HG03432 (cell line): ENCODE measurements at regions not wholly inside any gene's neighbourhood (a gene's known extent, or its start where the extent isn't known, plus 50 kb on each side); places are given as distances from the start of the nearest gene placed in this dataset.

Experiments
- ATAC-seq: cut with Tn5 transposase; IDR thresholded peaks from one replicate; pipeline ENCODE4 v1.9.1; 2021; ENCODE audit warnings: mild to moderate bottlenecking, moderate library complexity; ENCODE audit not compliant: unreplicated experiment

DNA sequence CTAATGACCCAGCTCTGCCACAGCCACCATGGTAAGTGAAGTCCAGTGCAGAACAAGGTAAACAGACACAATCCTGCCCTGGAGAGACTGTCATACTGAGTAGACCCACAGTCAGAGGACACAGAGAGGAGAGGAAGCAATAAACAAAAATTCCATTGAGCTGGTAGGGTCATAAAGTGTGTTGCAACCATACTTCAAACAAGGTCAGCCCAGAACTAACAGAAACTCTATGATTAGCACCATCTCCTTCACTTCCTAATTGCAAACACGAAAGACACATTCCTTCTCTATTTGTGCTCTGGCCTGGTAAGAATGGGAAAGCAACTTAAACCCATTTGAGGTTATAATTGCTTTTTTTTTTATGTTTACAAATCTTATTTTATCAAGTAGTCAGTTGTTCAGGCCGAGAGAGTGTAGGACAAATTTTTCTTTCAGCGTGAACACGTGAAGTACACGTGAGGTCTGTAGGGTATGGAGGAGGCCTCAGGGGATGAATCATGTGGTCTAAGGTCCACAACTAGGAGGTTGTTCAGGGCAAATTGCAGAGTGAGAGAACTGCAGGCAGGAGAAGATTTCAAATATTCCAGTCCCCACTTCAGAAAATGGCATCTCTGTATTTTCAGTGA lies 71.4 kb upstream of the GLS start:
- ATAC-seq, result no peak

DNA sequence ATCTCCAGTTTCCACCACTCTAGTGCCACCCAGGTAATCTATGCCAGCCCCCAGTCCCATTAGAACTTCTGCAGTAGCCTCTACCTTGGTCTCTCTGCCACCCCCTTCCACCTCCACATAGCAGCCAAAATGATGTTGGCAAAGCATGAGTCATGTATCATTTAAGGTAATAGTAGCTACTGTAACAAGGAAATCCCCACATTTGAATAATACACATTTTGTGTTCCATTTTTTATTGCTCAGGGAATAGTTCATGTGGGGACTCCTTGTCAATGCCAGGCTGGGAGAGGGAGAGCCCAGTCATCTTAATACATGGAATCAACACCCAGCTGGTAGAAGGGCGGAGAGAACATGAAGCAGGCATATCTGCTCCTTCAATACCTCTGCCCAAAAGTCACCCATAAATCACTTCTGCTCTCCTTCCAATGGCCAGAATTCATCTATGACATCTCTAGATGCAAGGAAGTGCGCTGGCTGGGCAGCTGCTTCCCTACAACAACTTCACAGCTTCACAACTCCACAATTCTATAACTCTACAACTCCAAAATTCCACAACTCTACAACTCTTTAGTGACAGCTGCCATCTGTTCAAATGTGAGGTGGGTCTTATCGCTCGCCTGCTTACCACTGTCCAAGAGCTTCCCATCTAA lies 70.6 kb upstream of the GLS start:
- ATAC-seq, result no peak

DNA sequence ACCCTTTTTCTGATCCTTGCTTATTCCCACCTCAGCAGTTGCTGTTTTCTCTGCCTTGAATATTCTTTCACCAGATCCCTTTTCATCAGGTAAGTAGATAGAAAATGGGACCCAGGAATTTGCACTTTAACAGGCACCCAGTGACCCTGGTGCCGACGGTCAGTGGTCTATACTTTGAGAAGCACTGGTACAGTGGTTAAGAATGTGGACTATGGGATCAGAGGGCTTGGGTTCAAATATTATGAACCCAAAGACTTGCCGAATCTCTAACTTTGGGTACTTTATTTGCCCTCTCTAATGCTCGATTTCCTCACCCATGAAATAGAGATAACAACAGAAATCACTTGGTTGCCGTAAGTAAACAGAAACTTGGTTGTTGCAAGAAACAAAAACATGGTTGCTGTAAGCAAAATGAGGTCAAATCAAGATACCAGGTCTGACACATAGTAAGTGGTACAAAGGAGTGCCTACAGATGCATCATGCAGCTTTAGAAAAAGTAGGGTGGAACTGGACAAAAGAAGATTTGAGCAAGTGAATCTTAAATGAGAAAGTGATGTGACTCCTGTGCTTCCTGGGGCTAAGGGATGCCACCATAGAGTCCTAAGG lies 69.5 kb upstream of the GLS start:
- no peak for ATAC-seq

DNA sequence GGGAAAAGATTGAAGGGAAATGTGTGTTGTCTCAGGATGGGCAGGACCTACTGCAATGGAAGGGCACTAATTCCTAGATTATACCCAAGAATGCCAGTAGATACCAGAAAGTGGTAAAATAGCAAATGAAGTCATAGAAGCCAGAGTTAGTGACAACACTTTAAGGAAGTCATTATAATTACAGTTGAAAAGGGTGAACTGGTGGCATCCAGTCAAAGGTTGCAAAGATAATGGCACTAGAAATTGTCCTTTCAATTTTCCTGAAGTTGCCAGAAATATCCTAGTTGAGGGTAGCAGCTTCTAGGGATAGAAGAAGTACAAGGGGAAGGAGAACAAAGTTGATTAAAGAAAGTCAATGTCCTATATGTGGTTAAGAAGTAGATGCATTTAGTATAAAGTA lies 68.8 kb upstream of the GLS start:
- ATAC-seq, result no peak

DNA sequence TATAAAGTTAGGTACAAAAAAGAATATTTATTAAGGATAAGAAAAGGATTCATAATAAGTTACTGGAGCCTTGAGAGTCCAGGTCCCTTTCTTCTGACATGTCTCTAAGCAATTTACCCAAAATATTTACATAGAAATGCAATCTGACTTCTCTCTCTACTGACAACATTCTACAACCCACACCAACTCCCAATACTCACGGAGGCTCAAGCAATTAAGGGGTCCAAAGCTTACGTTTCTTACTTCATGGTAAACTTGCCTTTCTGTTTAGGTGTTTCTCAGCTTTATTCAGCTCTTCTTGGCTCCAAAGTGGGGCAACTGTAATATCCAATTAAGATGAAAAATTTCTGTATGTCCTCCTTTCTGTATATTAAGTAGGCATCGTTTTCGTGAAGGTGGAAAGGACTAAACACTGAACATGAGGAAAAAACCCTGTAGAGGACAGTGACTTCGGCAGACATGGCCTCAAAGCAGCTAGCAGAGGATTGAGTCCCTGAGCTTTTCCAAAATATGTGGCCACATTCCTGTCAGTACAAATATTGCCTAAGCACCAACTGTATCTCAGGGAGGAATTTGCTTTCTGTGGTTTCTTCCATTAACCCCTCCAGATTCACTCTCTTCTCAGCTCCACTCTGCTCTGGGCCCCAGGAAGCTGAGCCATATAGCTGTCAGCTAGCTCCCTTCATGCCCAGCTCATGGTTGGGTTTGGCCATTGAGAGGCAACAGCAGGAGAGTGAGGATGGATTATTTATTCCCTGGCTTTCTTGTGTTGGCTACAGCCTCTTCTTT lies 67.9 kb upstream of the GLS start:
- ATAC-seq, result no peak

DNA sequence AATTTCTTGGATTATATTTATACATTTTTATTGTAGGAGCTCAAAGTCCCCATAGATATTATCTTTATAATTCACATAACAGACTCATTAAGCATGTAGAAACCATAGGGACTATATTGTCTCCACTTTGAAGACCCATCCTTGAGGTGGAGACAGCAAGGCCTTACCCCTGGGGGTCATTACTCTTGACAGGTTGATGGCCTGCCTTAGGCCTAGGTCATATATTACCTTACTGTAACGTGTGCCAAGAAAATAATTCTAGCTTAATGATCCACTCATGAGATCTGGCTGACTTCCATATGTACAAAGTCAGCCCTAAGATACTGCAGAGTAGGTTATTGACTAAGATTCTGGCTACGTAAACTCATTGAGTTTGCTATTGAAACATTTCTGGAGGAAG lies 65.4 kb upstream of the GLS start:
- ATAC-seq, result no peak

DNA sequence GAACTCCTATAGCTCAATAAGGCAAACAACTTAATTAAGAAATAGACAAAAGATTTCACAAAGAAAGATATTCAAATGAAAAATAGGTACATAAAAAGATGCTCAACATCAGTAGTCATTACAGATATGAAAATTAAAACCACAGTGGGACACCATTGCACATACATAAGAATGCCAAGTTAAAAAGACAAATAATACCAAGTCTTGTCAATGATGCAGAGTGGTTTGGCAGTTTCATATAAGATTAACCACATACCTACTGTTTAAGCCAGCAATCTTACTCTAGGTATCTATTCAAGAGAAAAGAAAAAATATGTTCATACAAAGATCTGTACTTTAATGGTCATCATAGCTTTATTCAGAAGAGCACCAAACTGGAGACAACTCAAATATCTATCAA lies 63.5 kb upstream of the GLS start:
- ATAC-seq, result no peak

DNA sequence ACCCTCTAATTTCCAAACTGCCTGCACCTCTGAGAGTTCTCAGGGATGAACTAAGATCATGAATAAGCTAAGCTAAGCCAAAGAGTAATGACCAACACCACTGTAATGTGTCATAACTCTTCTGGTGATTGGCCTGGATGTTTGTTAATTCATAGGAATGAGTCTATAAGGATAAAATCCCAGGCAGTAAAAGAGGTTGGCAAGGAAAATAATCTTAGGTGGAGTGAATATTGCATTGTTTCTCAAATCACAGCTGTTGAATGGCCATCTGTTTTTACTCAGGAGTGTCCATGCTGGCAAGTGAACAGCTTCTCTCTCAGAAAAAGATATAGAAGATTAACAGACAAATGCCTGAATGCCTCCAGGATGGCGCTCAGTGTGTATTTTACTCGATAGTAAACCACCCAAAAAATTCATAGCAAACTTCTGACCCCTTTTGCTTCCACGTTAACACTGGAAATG lies 60.8 kb upstream of the GLS start:
- ATAC-seq, result no peak

DNA sequence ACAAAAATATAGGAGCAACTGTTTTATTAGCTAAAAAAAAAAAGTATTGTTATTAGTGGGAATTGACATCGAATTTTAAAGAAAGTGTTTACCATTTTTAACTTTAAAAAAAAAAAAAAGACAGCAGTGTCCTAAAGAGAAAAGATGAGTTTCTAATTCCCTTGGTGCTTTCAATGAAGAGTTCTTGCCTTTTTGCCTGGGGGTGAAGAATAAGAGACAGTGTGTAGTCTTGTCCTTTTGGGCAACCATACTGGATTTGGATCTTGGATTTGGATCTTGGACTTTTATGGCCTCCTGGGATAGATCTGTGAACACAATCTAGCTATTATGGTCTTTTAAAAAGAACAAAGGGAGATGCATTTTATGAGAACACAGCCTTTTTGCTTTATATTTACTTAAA lies 60.2 kb upstream of the GLS start:
- ATAC-seq, result no peak

DNA sequence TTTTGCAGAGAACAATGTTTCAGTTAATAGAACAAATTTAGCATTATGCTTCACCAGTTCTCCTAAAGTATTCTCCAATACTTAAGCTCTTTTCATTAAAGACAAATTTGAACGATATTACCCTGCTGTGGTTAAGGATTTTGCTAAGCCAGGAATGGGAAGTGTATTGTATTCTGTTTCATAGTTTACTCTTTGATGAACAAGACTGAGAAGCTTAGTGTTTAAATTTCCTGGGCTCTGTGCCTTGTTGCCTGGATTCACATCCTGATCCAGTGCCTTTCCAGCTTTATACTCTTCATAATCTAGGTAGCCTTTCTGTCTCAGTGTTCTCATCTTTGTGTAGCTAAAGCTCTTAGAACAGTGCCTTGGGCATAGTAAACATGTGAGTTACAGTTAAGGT lies 58.6 kb upstream of the GLS start:
- no peak for ATAC-seq

DNA sequence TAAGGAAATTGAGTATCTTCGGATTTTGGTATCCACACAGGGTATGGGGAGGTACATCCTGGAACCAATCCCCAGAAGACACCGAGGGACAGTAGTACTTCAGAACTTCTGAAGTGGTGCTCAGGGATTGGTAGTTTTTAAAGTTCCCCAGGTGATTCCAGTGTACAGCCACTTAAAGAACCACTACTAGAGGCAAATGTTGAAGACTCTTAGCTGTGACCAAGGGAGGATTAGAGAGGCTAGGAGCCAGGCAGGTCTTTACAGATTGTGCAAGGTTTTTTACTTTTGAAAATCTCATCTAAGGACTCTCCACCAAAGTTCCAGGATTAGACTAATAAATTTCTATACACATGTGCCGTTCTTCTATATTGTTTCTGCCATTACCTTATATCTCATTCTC lies 52.9 kb upstream of the GLS start:
- ATAC-seq, result no peak

DNA sequence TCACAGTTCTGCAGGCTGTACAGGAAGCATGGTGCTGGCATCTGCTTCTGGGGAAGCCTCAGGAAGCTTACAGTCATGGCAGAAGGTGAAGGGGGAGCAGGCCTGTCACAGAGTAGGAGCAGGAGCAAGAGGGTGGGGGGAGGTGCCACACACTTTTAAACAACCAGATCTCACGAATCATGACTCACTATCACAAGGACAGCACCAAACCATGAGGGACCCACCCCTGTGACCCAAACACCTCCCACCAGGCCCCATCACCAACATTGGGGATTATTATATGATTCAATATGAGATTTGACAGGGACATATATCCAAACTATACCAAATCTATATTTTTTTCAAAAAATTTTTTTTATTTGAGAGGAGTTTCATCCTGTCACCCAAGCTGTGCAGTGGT lies 51.0 kb upstream of the GLS start:
- no peak for ATAC-seq
